SW480 (cell line): ENCODE measurements at regions not wholly inside any gene's neighbourhood (a gene's known extent, or its start where the extent isn't known, plus 50 kb on each side); places are given as distances from the start of the nearest gene placed in this dataset.

ENCODE experiments used
- DNase-seq: peaks from one replicate; pipeline ENCODE4 v3.0.0-alpha.2; 2016; ENCODE audit warnings: low spot score

DNA sequence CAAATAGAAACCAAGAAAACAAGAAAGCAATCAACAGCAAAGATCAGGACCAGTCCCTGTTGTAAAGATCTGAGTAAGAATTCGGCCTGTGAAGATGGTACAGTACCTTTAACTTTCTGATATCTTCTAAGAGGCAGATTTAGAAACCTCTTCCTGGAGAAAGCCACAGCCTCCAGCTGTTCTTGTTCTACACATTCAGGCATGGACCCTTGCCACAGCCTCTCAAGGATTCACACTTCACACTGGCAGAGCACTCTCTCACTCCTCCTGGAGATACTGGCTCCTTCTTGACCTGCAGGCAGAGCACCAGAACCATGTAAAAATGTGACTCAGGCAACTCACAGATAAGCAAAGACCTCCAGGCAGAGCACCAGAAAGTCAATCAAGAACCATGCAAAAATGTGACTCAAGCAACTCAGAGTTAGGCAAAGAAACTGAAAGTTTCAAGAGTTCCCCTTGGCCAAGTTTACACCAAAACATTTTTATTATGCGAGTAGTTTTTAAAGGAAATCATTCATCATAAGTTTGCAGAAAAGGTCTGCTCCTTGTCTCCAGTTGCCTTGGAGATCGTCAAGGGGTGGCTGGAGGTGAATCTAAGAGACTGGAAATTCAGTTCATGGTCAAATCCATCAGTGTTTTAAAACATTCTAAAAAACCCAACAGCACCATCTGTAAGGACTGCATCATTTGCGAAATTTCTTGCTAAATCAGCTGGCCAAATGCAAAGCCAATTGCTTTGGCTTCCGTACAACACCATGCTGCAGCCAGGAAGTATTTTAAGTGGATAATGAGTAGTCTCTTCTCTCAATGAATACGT lies 119.3 kb upstream of the MDM1 start:
- no peak for DNase-seq

DNA sequence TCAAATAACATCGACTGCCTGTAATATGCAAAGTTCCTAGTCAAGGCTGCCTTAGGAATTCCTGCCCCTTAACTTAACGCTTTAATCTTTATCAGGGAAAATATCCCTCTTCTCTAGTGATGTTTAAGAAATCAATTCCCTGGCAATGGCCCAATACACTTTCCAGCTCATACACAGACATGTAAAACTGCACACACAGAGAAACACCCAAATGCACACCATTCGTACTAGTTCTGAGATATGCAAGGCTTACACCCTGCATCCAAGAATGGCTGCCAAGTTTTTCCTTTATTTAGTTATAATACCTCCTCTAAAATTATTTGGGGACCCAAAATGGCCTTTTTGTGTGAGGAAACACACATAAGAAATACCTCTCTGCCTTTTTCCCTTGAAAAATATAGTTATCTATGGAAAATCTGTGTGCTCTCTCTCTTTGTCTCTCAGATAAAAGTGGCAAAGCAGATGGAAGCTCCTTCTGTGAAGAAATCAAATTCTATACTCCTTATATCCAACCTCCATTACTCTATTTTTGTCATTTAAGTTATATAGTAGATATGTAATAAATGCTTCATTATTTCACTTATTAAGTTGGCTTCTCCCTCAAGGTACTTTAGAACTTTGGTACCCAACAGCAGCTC lies 120.0 kb upstream of the MDM1 start:
- no peak for DNase-seq

DNA sequence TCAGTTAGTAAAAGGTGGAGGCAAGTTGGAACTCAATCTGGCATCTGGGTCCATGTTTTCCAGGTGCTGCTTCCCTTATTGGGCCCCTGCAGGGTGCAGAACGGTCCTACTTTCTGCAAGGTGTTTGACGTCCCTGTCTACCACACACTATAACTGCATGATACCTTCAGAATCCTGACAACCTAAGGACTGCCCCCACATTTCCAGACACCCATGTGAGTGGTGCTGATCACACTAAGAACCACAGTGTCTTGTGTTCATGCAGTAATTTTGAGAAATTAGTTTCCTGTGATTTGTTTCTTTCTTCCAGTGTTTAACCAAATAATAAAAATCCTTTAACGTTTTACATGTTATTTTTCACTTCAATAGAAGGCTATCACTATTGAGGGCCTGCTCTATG lies 121.1 kb upstream of the MDM1 start:
- DNase-seq, result no peak

DNA sequence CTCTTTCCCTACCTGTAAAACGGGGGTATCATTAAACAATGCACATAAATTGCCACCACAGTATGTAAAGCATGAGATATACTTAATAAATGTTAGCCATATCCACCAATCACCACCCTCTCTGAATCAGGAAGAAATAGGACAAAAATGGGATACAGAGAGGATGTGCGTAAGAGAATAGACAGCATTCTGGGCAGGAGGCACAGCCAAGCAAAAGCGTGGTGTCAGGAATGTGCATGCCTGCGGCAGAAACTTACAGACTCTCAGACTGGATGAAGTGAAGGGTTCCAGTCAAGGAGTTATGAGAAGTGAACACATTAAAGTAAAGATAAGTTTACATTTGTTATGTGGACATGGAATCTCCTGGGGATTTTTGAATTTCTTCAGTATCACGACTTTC lies 121.7 kb upstream of the MDM1 start:
- DNase-seq, result no peak

DNA sequence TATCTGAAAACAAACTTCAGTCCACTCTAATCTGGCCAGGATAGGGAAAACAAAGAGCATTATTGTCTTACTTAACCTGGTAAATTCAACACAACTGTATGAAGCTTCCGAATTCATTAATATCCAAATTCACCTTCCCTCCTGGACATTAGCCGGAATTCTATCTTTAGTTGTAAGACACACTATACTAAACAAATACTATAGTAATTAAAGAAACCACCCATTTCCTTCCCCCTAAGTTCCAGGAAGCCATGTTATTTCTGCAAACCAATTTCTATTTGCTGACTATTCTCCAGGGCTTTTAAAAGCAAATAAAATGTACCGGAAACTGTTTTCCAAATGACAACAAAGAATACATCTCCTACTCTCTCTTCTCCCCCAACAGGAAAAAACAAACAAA lies 122.7 kb upstream of the MDM1 start:
- no peak for DNase-seq

- DNase-seq, result no peak
These were observed 123.7 kb upstream of the MDM1 start for GRCh38 chr12:68455691-68456345.

DNA sequence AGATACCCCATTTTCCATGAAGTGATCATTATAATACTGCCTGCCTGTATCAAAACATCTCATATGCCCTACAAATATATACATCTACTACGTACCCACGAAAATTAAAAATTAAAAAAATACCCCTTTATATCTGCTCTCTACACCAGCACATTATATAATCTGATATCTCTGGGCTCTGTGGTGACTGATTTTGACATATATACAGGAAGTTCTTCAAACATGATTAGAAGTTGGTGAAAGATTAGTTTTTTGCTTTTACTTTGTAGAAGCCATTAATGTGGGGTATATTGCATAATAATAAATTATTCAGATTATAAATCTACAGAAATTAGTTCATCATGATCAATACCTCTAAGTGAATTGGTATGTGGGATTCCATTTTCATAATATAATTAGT lies 126.7 kb upstream of the MDM1 start:
- no peak for DNase-seq

- no peak for DNase-seq
These were observed 128.1 kb upstream of the MDM1 start for GRCh38 chr12:68460236-68460635.

DNA sequence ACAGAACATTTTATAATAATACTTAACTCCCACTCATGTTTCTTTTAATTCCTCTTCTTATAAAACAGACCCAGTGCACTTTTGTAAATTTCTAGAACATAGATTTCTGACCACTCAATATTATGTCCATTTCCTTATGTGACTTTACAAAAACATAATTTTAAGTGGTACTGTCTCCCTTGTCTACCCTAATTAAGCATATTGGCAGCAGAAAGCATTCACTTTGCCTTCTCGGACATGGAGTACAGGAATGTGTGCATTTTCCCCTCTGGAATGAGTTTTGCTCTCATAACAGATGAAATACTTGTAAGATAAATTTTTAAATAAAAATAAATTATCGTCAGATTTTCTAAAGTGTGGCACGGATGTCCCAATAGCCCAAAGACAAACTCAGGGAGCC lies 129.5 kb upstream of the MDM1 start:
- no peak for DNase-seq

- no peak for DNase-seq
These were observed 130.6 kb upstream of the MDM1 start for GRCh38 chr12:68462803-68463202.

DNA sequence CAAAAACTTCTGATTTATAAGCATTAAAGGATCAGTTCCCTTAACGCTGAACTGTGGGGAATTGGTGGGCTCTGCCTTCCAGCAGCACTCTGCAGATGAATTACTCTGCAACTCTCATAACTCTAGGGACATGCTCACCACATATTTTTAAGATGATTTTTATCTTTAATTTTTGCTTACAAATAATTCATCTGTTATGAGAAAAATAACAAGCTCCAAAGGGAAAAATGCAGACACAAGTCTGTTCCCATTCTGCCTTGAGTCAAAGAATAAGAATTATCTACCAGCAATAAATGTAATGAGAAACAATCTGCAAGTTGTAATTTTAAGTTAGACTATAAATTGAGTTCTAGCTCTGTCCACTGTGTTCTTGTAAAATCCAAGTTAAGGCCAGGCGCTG lies 133.1 kb upstream of the MDM1 start:
- no peak for DNase-seq

GRCh38 chr12:68467514-68467913 lies 135.4 kb upstream of the MDM1 start:
- DNase-seq, result no peak

- no peak for DNase-seq
These were observed 135.9 kb upstream of the MDM1 start for GRCh38 chr12:68468036-68468435.

DNA sequence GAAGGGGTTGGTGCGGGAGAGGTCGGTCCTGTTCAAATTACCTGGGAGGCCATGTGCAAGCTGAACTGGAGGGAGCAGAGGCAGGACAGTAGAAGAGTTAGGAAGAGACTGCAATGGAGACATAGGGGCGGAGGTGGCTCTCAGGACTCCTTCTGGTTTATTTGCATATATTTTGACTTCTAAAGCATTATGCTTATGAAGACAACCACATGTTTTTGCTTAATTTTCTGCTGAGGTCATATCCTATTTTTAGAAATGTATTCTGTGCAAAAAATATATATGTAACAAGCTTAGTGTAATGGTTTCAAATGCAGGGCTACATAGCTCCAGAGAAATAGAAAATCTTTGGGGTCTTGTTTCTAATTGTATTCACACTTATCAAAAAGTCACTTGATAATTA lies 137.0 kb upstream of the MDM1 start:
- no peak for DNase-seq

DNA sequence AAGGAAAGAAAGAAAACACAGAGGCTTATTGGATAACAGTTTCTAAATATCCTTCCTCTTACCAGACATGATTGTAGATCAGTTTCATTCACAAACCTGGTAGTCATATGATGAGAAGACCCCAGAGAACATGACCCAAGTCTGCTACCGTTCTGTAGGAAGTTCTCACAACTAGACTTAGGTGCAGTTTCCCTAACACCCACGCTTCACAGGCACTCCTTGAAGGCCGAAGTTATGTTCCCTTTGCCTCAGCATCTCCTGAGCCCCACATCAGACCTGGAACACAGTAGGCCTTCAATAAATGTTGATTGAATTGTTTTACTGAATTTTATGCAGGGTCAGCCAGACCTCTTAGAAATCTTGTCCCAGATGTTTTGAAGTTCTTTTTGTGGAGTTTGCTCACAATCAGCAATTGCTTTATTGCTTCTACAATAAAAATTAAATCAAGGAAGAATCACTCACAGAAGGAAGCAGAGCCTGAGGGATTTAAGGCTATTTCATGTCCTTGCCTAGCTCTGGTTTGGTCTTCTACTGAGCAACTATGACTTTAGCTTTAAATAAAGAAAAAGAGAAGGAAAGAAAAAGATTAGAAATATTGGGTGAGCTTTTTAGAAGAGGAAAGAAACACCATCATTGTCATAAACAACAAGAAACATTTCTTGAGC lies 138.6 kb upstream of the MDM1 start:
- no peak for DNase-seq

DNA sequence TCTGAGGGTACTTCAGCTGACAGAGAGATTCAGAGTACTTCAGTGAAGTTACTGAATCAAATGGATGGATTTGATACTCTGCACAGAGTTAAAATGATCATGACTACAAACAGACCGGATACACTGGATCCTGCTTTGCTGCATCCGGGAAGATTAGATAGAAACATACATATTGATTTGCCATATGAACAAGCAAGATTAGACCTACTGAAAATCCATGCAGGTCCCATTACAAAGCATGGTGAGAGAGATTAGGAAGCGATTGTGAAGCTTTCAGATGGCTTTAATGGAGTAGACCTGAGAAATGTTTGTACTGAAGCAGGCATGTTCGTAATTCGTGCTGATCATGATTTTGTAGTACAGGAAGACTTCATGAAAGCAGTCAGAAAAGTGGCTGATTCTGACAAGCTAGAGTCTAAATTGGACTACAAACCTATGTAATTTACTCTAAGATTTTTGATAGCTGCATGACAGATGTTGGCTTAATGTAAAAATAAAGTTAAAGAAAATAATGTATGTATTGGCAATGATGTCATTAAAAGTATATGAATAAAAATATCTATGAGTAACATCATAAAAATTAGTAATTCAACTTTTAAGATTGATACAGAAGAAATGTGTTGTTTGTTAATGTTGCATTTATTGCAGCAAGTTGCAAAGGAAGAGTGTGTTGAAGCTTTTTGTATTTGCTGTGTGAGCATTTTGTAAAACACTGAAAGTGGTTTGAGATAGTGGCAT lies 136.1 kb upstream of the RAP1B start:
- no peak for DNase-seq

DNA sequence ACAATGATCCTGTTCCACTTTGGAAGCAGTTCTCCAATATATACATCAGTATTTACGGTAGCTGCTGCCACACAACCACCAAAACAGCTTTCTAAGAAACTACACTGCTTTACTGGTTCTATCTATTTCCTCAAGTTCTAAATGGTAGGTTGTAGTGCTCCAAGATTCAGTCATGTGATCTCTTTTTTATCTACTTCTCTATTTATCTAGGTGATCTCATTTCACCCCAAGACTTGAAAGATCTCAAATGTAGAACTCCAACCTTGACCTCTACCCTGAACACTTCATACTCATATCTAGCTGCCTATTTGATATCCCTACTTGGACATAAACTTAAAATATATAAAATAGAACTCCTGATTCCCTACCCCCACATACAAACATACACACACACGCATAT lies 133.9 kb upstream of the RAP1B start:
- no peak for DNase-seq

DNA sequence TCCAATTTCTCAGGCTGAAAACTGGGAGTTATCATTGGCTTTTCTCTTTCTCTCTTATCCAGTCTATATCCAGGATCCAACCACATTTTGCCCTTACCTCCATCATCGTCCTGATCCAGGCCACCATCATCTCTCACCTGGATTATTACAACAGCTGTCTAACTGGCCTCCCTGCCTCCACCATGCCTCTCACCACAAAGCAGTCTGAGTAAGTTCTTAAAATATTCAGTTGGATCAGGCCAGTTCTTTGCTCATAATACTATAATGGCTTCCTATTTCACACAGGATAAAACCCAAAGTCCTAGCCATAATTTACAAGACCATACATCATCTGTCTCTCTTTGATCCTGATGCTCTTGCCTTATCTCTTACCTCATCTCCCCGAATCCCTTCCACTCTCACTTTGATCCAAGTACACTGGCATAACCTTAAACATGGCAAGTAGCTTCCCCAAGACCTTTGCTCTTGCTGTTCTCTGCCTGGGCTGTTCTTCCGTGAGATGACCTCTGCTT lies 133.4 kb upstream of the RAP1B start:
- peak; percentile 51 for DNase-seq

- DNase-seq, result no peak
These were observed 132.8 kb upstream of the RAP1B start for GRCh38 chr12:68477906-68478305.

- no peak for DNase-seq
These were observed 132.0 kb upstream of the RAP1B start for GRCh38 chr12:68478516-68479260.

GRCh38 chr12:68479261-68479895 lies 131.3 kb upstream of the RAP1B start:
- DNase-seq, result no peak
